HG03175 (cell line): ENCODE measurements at regions not wholly inside any gene's neighbourhood (a gene's known extent, or its start where the extent isn't known, plus 50 kb on each side); places are given as distances from the start of the nearest gene placed in this dataset.

Experiments
- ATAC-seq: cut with Tn5 transposase; IDR thresholded peaks from one replicate; pipeline ENCODE4 v1.9.1; 2021; ENCODE audit warnings: mild to moderate bottlenecking, moderate library complexity; ENCODE audit not compliant: unreplicated experiment

GRCh38 chr5:89441965-89442364, 559.0 kb upstream of the MEF2C start:
- ATAC-seq, result no peak

- no peak for ATAC-seq
These were observed 557.7 kb upstream of the MEF2C start for GRCh38 chr5:89440670-89441069.

- ATAC-seq, result no peak
These were observed 554.8 kb upstream of the MEF2C start for GRCh38 chr5:89437450-89438435.

- ATAC-seq, result no peak
These were observed 553.5 kb upstream of the MEF2C start for GRCh38 chr5:89436464-89436863.

GRCh38 chr5:89435347-89435746, 552.4 kb upstream of the MEF2C start:
- ATAC-seq, result peak; percentile 69

- ATAC-seq, result no peak
These were observed 545.6 kb upstream of the MEF2C start for GRCh38 chr5:89428624-89429023.

- no peak for ATAC-seq
These were observed 542.1 kb upstream of the MEF2C start for GRCh38 chr5:89425062-89425461.

GRCh38 chr5:89421035-89421434, 538.1 kb upstream of the MEF2C start:
- peak; percentile 64 for ATAC-seq

- no peak for ATAC-seq
These were observed 535.6 kb upstream of the MEF2C start for GRCh38 chr5:89418407-89419085.

- ATAC-seq, result no peak
These were observed 535.0 kb upstream of the MEF2C start for GRCh38 chr5:89417990-89418389.

GRCh38 chr5:89417515-89417914, 534.5 kb upstream of the MEF2C start:
- no peak for ATAC-seq

- ATAC-seq, result no peak
These were observed 528.9 kb upstream of the MEF2C start for GRCh38 chr5:89411891-89412290.

GRCh38 chr5:89407054-89407453, 524.1 kb upstream of the MEF2C start:
- ATAC-seq, result no peak

- ATAC-seq, result no peak
These were observed 518.7 kb upstream of the MEF2C start for GRCh38 chr5:89401659-89402058.

GRCh38 chr5:89401012-89401411, 518.0 kb upstream of the MEF2C start:
- no peak for ATAC-seq

GRCh38 chr5:89399548-89399947, 516.6 kb upstream of the MEF2C start:
- no peak for ATAC-seq

GRCh38 chr5:89397096-89397495, 514.1 kb upstream of the MEF2C start:
- ATAC-seq, result peak; percentile 90

- ATAC-seq, result peak; percentile 57
These were observed 513.4 kb upstream of the MEF2C start for GRCh38 chr5:89396278-89396954.

- no peak for ATAC-seq
These were observed 512.1 kb upstream of the MEF2C start for GRCh38 chr5:89395111-89395510.

GRCh38 chr5:89388872-89389271, 505.9 kb upstream of the MEF2C start:
- no peak for ATAC-seq

- ATAC-seq, result no peak
These were observed 501.4 kb upstream of the MEF2C start for GRCh38 chr5:89384391-89384790.
